RWPE1 (cell line): ENCODE measurements at regions not wholly inside any gene's neighbourhood (a gene's known extent, or its start where the extent isn't known, plus 50 kb on each side); places are given as distances from the start of the nearest gene placed in this dataset.
A peak's percentile ranks its signal among the peaks of the same experiment; 100 is the strongest.
"Not testable (repeated sequence)": the region's sequence is repeated elsewhere in the genome, so short reads cannot be mapped to it uniquely, and the experiment has no call there.

Experiments used
- CTCF ChIA-PET: fragments of 350-600 bp; sonication (Branson Sonifier 250); formaldehyde crosslinking; extraction: SDS; loops from one replicate; lab custom pipeline; 2021; lab: Yijun Ruan, JAX
- POLR2A ChIA-PET: fragments of 400-600 bp; formaldehyde crosslinking; extraction: SDS; loops from one replicate; lab custom pipeline; 2020; ENCODE audit warnings: antibody characterized with exemption; ENCODE audit not compliant: low non-redundant PET; lab: Yijun Ruan, JAX
- DNase-seq: peaks from one replicate; pipeline ENCODE4 v3.0.0; 2012; ENCODE audit warnings: low spot score
- H3K27ac ChIP-seq: fragments of 450-650 bp; 2 replicates; pipeline ENCODE4 v1.5.1; 2017
- TF ChIP-seq, protein P1 (sequence below): fragments of 450-650 bp; conservative IDR thresholded peaks from 2 replicates; pipeline ENCODE4 v1.5.1; 2017; ENCODE audit warnings: low read depth, mild to moderate bottlenecking

DNA sequence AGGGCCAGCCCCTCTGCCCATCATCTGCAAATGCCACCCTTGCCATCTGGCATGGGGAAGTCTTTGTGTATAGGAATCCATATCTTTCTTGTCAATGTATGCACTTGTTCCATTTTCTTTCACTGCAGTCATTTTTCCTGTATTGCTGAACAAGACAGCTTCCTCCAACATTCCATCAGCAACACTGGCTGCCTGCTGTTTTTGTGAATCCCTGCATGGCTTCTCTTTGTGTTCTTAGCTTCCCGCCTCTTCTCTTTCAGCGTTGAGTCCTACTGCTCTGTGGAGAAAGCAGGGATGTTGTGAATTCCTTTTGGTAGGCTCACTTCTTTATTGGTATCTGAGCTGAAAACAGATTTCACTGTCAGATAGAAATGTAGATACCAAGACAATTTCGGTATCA, 150.0 kb downstream of the LPIN1 start:
- CTCF ChIA-PET, result no interaction called here
- POLR2A ChIA-PET, result no interaction called here
- H3K27ac ChIP-seq, result no peak overlapping the region
- DNase-seq, result no peak
- TF ChIP-seq, protein P1, sequence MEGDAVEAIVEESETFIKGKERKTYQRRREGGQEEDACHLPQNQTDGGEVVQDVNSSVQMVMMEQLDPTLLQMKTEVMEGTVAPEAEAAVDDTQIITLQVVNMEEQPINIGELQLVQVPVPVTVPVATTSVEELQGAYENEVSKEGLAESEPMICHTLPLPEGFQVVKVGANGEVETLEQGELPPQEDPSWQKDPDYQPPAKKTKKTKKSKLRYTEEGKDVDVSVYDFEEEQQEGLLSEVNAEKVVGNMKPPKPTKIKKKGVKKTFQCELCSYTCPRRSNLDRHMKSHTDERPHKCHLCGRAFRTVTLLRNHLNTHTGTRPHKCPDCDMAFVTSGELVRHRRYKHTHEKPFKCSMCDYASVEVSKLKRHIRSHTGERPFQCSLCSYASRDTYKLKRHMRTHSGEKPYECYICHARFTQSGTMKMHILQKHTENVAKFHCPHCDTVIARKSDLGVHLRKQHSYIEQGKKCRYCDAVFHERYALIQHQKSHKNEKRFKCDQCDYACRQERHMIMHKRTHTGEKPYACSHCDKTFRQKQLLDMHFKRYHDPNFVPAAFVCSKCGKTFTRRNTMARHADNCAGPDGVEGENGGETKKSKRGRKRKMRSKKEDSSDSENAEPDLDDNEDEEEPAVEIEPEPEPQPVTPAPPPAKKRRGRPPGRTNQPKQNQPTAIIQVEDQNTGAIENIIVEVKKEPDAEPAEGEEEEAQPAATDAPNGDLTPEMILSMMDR, result no peak

DNA sequence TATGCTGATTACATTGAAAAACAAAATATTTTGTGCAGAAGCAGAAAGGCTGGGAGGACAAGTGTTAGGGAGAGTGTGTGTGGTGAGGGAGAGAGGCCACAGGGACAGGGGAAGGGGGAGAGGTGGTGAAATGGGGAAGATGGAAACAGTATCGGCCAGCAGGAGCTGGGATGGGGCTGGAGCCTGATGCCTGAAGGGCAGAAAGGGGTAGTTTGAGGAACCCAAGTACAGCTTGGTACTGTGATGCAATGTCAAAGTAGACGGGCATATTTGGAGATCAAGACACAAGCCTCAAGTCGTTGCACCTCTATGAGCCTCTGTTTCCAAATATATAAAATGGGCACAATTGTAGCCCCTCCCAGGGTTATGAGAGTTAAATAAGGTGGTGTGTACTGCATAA, 152.1 kb downstream of the LPIN1 start:
- no peak overlapping the region for H3K27ac ChIP-seq
- ChIA-PET CTCF (no interaction called here), POLR2A (no interaction called here)
- TF ChIP-seq, protein P1, result no peak
- no peak for DNase-seq

DNA sequence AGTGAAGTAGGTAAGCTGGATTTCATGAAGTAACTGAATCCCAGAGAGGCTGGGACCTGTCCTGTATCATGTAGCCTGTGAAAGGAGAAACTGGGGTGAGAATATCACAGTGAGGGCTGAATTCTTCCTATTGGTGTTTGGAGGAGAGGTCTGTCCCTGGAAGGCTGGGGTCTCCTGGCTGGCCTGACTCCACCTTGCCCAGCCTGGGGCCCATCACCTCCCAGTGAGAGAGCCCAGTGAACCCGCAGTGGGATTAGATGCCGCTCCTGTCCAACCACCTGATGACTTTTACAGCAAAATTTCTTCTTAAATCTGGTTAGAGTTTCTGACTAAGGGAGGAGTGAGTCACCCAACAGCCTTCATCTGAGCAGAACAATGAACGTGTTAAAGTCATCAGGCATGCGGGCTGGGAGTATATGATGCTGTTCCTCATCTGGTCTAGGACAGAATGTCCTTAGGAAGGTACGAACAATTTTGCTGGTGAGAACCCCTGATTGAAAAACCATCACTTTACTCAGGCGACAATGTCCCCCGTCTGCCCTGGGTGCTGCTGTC, 152.9 kb downstream of the LPIN1 start:
- ChIA-PET CTCF (no interaction called here), POLR2A (no interaction called here)
- TF ChIP-seq, protein P1, result no peak
- DNase-seq, result peak; percentile 77
- H3K27ac ChIP-seq, result no peak overlapping the region

DNA sequence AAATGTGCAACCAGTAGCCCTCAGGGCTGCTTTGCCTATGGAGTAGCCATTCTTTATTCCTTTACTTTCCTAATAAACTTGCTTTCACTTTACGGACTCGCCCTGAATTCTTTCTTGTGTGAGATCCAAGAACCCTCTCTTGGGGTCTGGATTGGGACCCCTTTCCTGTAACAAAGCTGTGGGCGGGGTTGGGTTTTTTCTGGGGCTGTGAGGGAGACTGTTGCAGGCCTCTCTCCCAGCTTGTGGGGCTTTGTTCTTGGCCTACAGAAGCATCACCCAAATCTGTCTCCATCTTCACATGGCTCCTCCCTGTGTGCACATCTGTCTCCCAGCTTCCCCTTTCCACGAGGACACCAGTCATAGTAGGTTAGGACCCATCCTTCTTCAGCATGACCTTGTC, 154.5 kb downstream of the LPIN1 start:
- H3K27ac ChIP-seq, DNase-seq, CTCF ChIA-PET, POLR2A ChIA-PET: not testable (repeated sequence)

DNA sequence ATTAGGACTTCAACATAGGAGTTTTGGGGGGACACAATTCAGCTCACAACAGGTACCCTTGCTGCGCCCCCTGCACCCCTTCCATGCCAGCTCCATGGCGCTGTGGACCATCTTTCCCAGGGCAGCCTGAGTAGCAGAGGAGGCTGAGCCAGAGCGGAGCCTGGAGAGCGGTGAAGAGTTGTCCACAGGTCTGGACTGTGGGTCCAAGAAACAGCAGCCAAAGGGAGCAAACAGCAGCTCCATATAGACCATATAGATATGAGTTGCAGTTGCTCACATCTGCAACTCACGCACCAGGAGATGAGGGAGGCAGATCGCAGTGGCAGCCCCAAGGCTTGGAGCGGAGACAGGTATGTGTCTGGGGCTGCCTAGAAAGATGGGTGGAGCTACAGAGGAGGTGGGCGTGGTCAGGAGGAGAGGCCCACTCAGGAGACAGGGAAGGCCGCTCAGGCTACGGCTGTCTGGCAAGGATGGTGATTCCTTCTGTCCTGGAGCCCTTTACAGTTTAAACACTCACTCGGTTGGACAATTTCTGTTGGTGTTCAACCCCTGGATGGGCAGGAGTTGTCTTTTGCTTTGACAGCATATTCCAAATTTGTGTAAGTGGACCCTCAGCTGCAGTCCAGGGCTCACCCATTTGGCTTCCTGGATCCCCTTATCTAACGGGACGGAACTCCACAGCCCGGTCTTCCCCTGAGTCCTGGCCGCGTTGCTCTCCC, 155.1 kb downstream of the LPIN1 start:
- H3K27ac ChIP-seq, result no peak overlapping the region
- ChIA-PET POLR2A (no interaction called here), CTCF (no interaction called here)
- no peak for DNase-seq
- TF ChIP-seq, protein P1, result no peak

DNA sequence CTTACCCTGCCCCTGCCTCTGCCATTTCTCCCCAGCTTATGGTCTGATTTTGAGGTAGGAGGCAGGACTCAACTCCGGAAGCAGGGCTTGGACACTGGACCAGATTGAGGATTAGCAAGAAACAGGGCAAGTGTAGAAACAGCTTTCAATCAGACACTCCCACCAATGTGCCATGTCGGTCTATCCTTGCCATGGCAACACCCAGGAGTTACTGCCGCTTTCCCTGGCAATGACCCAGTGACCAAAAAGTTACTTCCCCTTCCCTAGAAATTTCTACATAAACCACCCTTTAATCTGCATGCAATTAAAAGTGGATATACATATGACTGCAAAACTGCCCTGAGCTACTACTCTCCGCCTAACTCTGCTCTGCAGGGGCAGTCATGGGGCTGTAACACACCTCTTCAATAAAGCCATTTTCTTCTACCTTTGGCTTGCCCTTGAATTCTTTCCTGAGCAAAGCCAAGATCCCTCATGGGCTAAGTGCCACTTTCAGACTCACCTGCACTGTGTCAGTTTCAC, 156.7 kb downstream of the LPIN1 start:
- POLR2A ChIA-PET, result no interaction called here

More for the DNA sequence above, 156.7 kb downstream of the LPIN1 start:
- CTCF ChIA-PET, result no interaction called here
- DNase-seq, result no peak
- TF ChIP-seq, protein P1, result no peak
- H3K27ac ChIP-seq, result no peak overlapping the region
